Psoas muscle (tissue), 7 donors: ENCODE measurements at regions not wholly inside any gene's neighbourhood (a gene's known extent, or its start where the extent isn't known, plus 50 kb on each side); places are given as distances from the start of the nearest gene placed in this dataset.

ENCODE experiments used
- ATAC-seq, 4 donors: fragments of 200-7000 bp; cut with Tn5 transposase; one replicate each; pipeline ENCODE4 v1.9.1; 2020; ENCODE audit warnings: moderate library complexity in 3 of 4, mild to moderate bottlenecking in 2 of 4
- DNase-seq, 2 donors: peaks; one replicate each; pipeline ENCODE4 v3.0.0-alpha.2; 2020
- H3K27ac ChIP-seq: fragments of 200-600 bp; one replicate; pipeline ENCODE4 v1.8.0; 2022
- H3K27me3 ChIP-seq, 3 donors: fragments of 200-600 bp in 1 of 3; one replicate each; pipeline versions ENCODE4 v1.6.1 to v1.8.0; 2013 to 2022; ENCODE audit warnings: low read length in 2 of 3, mild to moderate bottlenecking in 2 of 3, moderate library complexity in 1 of 3; ENCODE audit not compliant: insufficient read depth in 3 of 3
- H3K36me3 ChIP-seq, 2 donors: fragments of 200-600 bp in 1 of 2; one replicate each; pipeline versions ENCODE4 v1.6.1 to v1.8.0; 2013 to 2022; ENCODE audit warnings: low read depth in 1 of 2, mild to moderate bottlenecking in 1 of 2, moderate library complexity in 1 of 2; ENCODE audit not compliant: insufficient read depth in 1 of 2
- H3K4me1 ChIP-seq: fragments of 200-600 bp; one replicate; pipeline ENCODE4 v1.8.0; 2022
- H3K4me3 ChIP-seq: fragments of 200-600 bp; one replicate; pipeline ENCODE4 v1.8.0; 2022; ENCODE audit warnings: mild to moderate bottlenecking
- H3K9me3 ChIP-seq: fragments of 200-600 bp; one replicate; pipeline ENCODE4 v1.8.0; 2022
- WGBS, 3 donors: extraction: QIAGEN DNeasy Blood & Tissue Kit; methylation state at CpG; one replicate each; pipeline versions ENCODE4 v1.1.6 to v1.1.7; 2013; 5-methylcytosine and 5-hydroxymethylcytosine counted together
- intact Hi-C, 2 donors: fragments of 100-400 bp; cut with DNase I; formaldehyde crosslinking; loops; one replicate each; pipeline versions ENCODE4 v1.11.0 to v1.14.2; 2022
- TF ChIP-seq, protein P1 (sequence below): fragments of 200-600 bp; IDR thresholded peaks from one replicate; pipeline ENCODE4 v1.8.0; 2022; ENCODE audit warnings: antibody characterized with exemption
- donor health status: healthy with polysubstance abuse.
- donor health status: DM: no; HTN: no; CAD: no; lungs with moderate emphysema.
- donor health status: Bipolar disorder and iron deficiency.
- donor health status: healthy.
- donor health status: DM: yes; HTN: yes; CAD: no.
- donor health status: DM: no; HTN: no; CAD: no.
- donor health status: DM: yes; HTN: yes; CAD: no.

GRCh38 chr12:97637770-97638169 is 175.2 kb downstream of the RMST start:
- TF ChIP-seq, protein P1, sequence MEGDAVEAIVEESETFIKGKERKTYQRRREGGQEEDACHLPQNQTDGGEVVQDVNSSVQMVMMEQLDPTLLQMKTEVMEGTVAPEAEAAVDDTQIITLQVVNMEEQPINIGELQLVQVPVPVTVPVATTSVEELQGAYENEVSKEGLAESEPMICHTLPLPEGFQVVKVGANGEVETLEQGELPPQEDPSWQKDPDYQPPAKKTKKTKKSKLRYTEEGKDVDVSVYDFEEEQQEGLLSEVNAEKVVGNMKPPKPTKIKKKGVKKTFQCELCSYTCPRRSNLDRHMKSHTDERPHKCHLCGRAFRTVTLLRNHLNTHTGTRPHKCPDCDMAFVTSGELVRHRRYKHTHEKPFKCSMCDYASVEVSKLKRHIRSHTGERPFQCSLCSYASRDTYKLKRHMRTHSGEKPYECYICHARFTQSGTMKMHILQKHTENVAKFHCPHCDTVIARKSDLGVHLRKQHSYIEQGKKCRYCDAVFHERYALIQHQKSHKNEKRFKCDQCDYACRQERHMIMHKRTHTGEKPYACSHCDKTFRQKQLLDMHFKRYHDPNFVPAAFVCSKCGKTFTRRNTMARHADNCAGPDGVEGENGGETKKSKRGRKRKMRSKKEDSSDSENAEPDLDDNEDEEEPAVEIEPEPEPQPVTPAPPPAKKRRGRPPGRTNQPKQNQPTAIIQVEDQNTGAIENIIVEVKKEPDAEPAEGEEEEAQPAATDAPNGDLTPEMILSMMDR = no peak
- no peak for DNase-seq

DNA sequence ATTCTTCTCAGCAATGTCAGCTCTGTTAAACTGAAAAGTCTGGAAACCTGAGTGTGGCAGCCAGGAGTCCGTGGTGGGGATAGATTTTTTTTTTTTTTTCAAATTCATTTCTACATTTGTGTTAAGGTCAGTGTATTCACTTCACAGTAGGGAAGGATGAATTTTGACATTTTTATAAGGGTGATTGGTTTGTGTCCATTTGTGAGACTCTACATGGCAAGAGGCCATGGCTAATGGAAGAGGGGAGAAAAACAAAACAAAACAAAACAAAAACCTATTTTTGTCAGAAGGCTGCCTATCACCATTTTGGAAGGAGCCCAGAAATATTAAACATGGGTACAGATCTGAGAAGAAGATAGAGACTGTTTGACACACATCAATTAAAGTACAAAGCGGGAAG is 176.1 kb downstream of the RMST start:
- Histone ChIP-seq H3K36me3 (no peaks in the 10 kb centered on the region), H3K27me3 (no peaks in the 10 kb centered on the region), H3K27ac (no peak overlapping the region), H3K4me1 (no peaks in the 10 kb centered on the region), H3K9me3 (no peaks in the 10 kb centered on the region), H3K4me3 (no peak overlapping the region)
- DNase-seq (no peak), ATAC-seq (no peak)
- intact Hi-C loops = no loop called here
- 78 to 83% (median 80%) methylated on average over 2 of the region's 2 CpGs for WGBS, 3 donors
- TF ChIP-seq, protein P1 = no peak

More at GRCh38 chr12:97637770-97638169, 175.2 kb downstream of the RMST start:
- H3K4me3 ChIP-seq = no peak overlapping the region
- no peak overlapping the region for H3K27ac ChIP-seq
- intact Hi-C loops = no loop called here
- no peaks in the 10 kb centered on the region for H3K9me3 ChIP-seq
- no peaks in the 10 kb centered on the region for H3K4me1 ChIP-seq
- no peaks in the 10 kb centered on the region for H3K36me3 ChIP-seq
- H3K27me3 ChIP-seq = no peaks in the 10 kb centered on the region
- 75 to 78% (median 78%) methylated on average over 3 of the region's 3 CpGs for whole genome bisulfite sequencing, 3 donors
- no peak for ATAC-seq

DNA sequence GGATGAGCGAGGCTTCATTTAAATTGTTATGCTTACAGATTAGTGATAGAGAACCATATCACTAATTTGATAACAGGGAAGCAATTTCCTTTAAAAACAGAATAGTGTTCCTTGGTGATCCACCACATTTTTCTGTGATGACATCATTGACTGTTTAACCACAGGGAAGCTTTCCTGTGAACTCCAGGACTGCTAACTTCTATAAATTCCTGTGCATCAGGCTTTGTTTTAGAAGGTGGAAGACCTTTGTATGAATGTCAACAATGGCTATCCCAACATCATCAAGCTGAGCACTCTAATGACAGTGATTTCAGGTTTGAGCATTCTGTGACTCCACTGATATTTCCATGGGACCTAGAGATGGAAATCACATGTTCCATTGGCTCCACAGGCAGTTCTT is 177.1 kb downstream of the RMST start:
- Histone ChIP-seq H3K4me3 (no peak overlapping the region), H3K27ac (no peak overlapping the region), H3K27me3 (no peaks in the 10 kb centered on the region), H3K36me3 (no peaks in the 10 kb centered on the region), H3K4me1 (no peaks in the 10 kb centered on the region), H3K9me3 (no peaks in the 10 kb centered on the region)
- TF ChIP-seq, protein P1 = no peak
- ATAC-seq = no peak
- 88 to 95% (median 89%) methylated on average over 1 of the region's 1 CpG for WGBS, 3 donors
- intact Hi-C loops = no loop called here
- DNase-seq = no peak

- ATAC-seq = no peak
- no peak for DNase-seq
- Histone ChIP-seq H3K4me3 (no peak overlapping the region), H3K27ac (no peak overlapping the region), H3K27me3 (no peaks in the 10 kb centered on the region), H3K36me3 (no peaks in the 10 kb centered on the region), H3K9me3 (no peaks in the 10 kb centered on the region), H3K4me1 (no peaks in the 10 kb centered on the region)
- WGBS, 3 donors = 79 to 90% (median 81%) methylated on average over 6 of the region's 6 CpGs
- intact Hi-C loops = no loop called here
- TF ChIP-seq, protein P1 = no peak
These were observed 178.2 kb downstream of the RMST start for GRCh38 chr12:97640826-97641225.

DNA sequence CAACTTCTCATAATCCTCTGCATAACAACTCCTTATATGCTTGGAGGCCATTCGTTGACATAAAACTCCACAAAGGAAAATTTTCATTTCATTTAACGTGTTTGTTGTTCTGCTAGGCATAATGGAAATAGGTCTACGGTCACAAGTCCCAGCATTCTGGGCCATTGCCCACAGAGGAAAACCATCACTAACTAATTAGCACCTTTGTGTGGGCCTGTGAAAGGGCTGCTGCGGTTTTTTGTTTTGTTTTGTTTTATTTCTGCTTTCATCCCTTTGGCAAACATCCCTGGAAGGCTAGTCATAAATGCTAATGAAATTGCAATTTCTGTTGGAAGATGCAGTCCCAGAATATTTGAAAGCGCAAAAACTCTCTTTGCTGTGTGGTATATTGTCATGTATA is 180.3 kb downstream of the RMST start:
- H3K9me3 ChIP-seq = no peaks in the 10 kb centered on the region
- ATAC-seq (no peak), DNase-seq (no peak)
- TF ChIP-seq, protein P1 = no peak
- H3K36me3 ChIP-seq = no peaks in the 10 kb centered on the region
- H3K4me3 ChIP-seq = no peak overlapping the region
- H3K27ac ChIP-seq = no peak overlapping the region
- 52 to 54% (median 52%) methylated on average over 5 of the region's 5 CpGs for WGBS, 3 donors
- no peaks in the 10 kb centered on the region for H3K27me3 ChIP-seq
- intact Hi-C loops = no loop called here
- no peaks in the 10 kb centered on the region for H3K4me1 ChIP-seq
